ENCODE measurements at regions not wholly inside any gene's neighbourhood (a gene's known extent, or its start where the extent isn't known, plus 50 kb on each side); places are given as distances from the start of the nearest gene placed in this dataset.

GRCh38 chr2:105593221-105593967, 151.3 kb upstream of the NCK2 start:
- DNase-seq (ENCODE audit: low read depth), result no peak

GRCh38 chr2:105592288-105592687, 152.4 kb upstream of the NCK2 start:
- DNase-seq (ENCODE audit: low read depth), result no peak

GRCh38 chr2:105590780-105591660, 153.7 kb upstream of the NCK2 start:
- DNase-seq (ENCODE audit: low read depth), result no peak

GRCh38 chr2:105588581-105588980, 156.1 kb upstream of the NCK2 start:
- DNase-seq (ENCODE audit: low read depth), result no peak

GRCh38 chr2:105587637-105588036, 157.1 kb upstream of the NCK2 start:
- DNase-seq (ENCODE audit: low read depth), result no peak

GRCh38 chr2:105584435-105585010, 160.2 kb upstream of the NCK2 start:
- no peak for DNase-seq (ENCODE audit: low read depth)

- DNase-seq (ENCODE audit: low read depth), result no peak
Measured at GRCh38 chr2:105582952-105583660, 161.6 kb upstream of the NCK2 start.

GRCh38 chr2:105581555-105581944, 163.2 kb upstream of the NCK2 start:
- no peak for DNase-seq (ENCODE audit: low read depth)

GRCh38 chr2:105580870-105581554, 163.7 kb upstream of the NCK2 start:
- no peak for DNase-seq (ENCODE audit: low read depth)

- no peak for DNase-seq (ENCODE audit: low read depth)
Measured at GRCh38 chr2:105580216-105580615, 164.5 kb upstream of the NCK2 start.

GRCh38 chr2:105578166-105578565, 166.5 kb upstream of the NCK2 start:
- no peak for DNase-seq (ENCODE audit: low read depth)

GRCh38 chr2:105577762-105578161, 166.9 kb upstream of the NCK2 start:
- DNase-seq (ENCODE audit: low read depth), result no peak

GRCh38 chr2:105576440-105577241, 168.1 kb upstream of the NCK2 start:
- DNase-seq (ENCODE audit: low read depth), result no peak

- no peak for DNase-seq (ENCODE audit: low read depth)
Measured at GRCh38 chr2:105576050-105576439, 168.7 kb upstream of the NCK2 start.

GRCh38 chr2:105575499-105576025, 169.2 kb upstream of the NCK2 start:
- no peak for DNase-seq (ENCODE audit: low read depth)

- DNase-seq (ENCODE audit: low read depth), result no peak
Measured at GRCh38 chr2:105574796-105575344, 169.8 kb upstream of the NCK2 start.

GRCh38 chr2:105573910-105574655, 170.6 kb upstream of the NCK2 start:
- DNase-seq (ENCODE audit: low read depth), result no peak

GRCh38 chr2:105573490-105573889, 171.2 kb upstream of the NCK2 start:
- DNase-seq (ENCODE audit: low read depth), result no peak

GRCh38 chr2:105571445-105571987, 172.7 kb upstream of the FHL2 start:
- DNase-seq (ENCODE audit: low read depth), result no peak
